Stimulated activated CD8-positive, alpha-beta memory T cell treated with anti-CD3 and anti-CD28 coated beads, Interleukin-4, amount 100 ng/mL, for 4 hours (primary cell): ENCODE measurements at regions not wholly inside any gene's neighbourhood (a gene's known extent, or its start where the extent isn't known, plus 50 kb on each side); places are given as distances from the start of the nearest gene placed in this dataset.

Experiments
- DNase-seq, 2 donors: peaks; one replicate each; pipeline ENCODE4 v3.0.0-alpha.2; 2020; ENCODE audit warnings: low read depth in 2 of 2, low spot score in 1 of 2

GRCh38 chrX:69306063-69306404, 140.8 kb upstream of the PJA1 start:
- DNase-seq: no peak

- no peak for DNase-seq
Measured at GRCh38 chrX:69305333-69306062, 140.2 kb upstream of the PJA1 start.

- DNase-seq: no peak
Measured at GRCh38 chrX:69303231-69303630, 138.0 kb upstream of the PJA1 start.

GRCh38 chrX:69299951-69300714, 134.9 kb upstream of the PJA1 start:
- DNase-seq: no peak

- DNase-seq: no peak
Measured at GRCh38 chrX:69299285-69299684, 134.0 kb upstream of the PJA1 start.

- DNase-seq: no peak
Measured at GRCh38 chrX:69298466-69299140, 133.3 kb upstream of the PJA1 start.

- no peak for DNase-seq
Measured at GRCh38 chrX:69297506-69297905, 132.3 kb upstream of the PJA1 start.

GRCh38 chrX:69293776-69294601, 128.7 kb upstream of the PJA1 start:
- DNase-seq: no peak

GRCh38 chrX:69291116-69291515, 125.9 kb upstream of the PJA1 start:
- no peak for DNase-seq

- DNase-seq: no peak
Measured at GRCh38 chrX:69290292-69290691, 125.0 kb upstream of the PJA1 start.

- no peak for DNase-seq
Measured at GRCh38 chrX:69289793-69290123, 124.5 kb upstream of the PJA1 start.

- no peak for DNase-seq
Measured at GRCh38 chrX:69289046-69289792, 124.0 kb upstream of the PJA1 start.

- DNase-seq: no peak
Measured at GRCh38 chrX:69287095-69287494, 121.8 kb upstream of the PJA1 start.

- DNase-seq: no peak
Measured at GRCh38 chrX:69286565-69286906, 121.3 kb upstream of the PJA1 start.

GRCh38 chrX:69285881-69286564, 120.8 kb upstream of the PJA1 start:
- DNase-seq: peak; percentile 4 to 5

- DNase-seq: no peak
Measured at GRCh38 chrX:69285401-69285877, 120.2 kb upstream of the PJA1 start.

- no peak for DNase-seq
Measured at GRCh38 chrX:69284491-69284890, 119.2 kb upstream of the PJA1 start.

- DNase-seq: no peak
Measured at GRCh38 chrX:69282893-69283690, 117.8 kb upstream of the PJA1 start.

- no peak for DNase-seq
Measured at GRCh38 chrX:69280933-69281332, 115.7 kb upstream of the PJA1 start.
